GM19025 (cell line): ENCODE measurements at regions not wholly inside any gene's neighbourhood (a gene's known extent, or its start where the extent isn't known, plus 50 kb on each side); places are given as distances from the start of the nearest gene placed in this dataset.

ENCODE experiments used
- ATAC-seq: cut with Tn5 transposase; IDR thresholded peaks from one replicate; pipeline ENCODE4 v1.9.1; 2021; ENCODE audit warnings: mild to moderate bottlenecking, low read depth, moderate library complexity; ENCODE audit not compliant: unreplicated experiment

DNA sequence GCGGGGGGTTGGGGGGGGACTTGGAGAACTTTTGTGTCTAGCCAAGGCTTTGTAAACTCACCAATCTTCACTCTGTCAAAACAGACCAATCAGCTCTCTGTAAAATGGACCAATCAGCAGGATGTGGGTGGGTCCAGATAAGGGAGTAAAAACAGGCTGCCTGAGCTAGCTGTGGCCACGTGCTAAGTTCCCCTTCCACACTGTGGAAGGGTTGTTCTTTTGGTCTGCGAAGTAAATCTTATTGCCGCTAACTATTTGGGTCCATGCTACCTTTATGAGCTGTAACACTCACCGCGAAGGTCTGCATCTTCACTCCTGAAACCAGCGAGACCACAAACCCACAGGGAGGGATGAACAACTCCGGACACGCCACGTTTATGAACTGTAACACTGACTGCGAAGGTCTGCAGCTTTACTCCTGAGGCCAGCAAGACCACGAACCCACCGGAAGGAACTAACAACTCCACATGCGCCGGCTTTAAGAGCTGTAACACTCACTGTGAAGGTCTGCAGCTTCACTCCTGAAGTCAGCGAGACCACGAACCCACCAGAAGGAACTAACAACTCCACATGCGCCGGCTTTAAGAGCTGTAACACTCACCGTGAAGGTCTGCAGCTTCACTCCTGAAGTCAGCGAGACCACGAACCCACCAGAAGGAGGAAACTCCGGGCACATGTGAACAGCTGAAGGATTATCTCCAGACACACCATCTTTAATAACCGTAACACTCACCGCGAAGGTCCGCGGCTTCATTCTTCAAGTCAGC, 186.6 kb downstream of the ID4 start:
- ATAC-seq, result peak; percentile 88

GRCh38 chr6:20024316-20024673, 187.1 kb downstream of the ID4 start:
- no peak for ATAC-seq

- no peak for ATAC-seq
Observed at GRCh38 chr6:20024978-20025377, 187.3 kb downstream of the MBOAT1 start.

DNA sequence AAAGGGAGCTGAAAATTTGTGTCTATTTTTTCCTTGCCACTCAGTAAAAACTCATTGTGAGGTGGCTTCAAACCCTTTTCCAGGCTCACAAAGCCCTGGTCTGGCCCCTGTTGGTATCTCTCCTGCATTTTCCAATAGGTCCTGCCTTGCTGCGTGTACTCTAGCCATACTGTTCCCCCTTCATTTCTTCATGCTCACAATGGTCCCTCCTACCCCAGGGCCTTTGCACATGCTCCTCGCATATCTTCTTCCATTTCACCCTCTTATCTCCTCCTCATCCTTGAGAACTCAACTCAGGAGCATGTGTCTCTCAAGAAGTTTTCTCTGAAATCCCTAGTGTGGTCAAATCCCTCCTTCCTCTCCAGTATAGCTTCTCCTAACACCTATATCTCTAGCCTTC, 186.6 kb downstream of the MBOAT1 start:
- no peak for ATAC-seq

DNA sequence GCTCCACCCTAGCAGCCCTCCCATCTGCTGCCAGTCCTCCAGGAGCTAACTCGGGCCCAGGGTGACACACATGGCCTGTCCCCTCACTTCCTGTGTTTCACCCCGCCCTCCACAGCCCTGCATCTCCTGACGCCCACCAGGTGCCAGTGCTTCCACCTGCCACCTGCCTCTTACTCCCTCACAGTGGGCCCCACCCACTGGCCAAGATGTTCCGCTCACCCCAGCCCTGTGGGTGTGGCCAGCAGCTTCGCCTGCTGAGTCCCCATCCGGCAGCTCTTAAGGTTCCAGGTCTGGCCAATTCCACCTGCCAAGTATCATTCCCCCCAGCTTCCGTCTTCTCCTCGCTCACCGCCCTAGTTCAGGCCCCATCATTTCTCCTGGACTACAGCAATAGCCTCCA, 184.1 kb downstream of the MBOAT1 start:
- no peak for ATAC-seq

DNA sequence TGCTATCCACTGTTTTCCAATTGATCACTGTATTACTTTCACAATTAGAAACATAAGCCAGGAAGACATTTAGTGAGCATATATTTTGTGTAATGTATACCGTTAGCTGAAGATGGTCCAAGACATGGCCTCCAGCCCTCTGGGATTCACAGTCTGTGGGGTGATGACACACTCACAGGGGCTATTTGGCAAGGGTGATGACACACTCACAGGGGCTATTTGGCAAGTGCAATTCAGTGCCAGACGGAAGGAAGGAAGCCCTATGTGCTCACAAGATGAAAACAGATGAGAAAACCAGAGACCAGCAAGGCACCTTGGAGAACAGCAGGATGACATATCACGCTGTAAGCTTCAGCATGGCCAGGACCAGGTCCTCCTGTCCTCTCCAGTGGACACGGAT, 183.7 kb downstream of the MBOAT1 start:
- ATAC-seq, result no peak

DNA sequence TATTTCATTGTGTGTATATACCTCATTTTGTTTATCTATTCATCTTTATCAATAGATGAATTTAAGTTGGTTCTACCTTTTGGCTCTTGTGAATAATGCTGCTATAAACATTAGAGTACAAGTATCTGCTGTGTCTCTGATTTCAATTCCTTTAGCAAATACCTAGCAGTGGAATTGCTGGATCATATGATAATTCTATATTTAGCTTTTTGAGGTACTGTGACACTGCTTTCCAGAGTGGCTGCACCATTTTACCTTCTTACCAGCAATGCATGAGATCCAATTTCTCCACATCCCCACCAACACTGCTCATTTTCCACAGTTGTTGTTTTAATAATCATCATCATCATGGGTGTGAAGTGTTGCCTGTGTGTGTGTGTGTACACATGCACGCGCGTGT, 182.3 kb downstream of the MBOAT1 start:
- no peak for ATAC-seq

GRCh38 chr6:20031342-20031741, 180.9 kb downstream of the MBOAT1 start:
- ATAC-seq, result no peak

GRCh38 chr6:20033697-20034407, 178.4 kb downstream of the MBOAT1 start:
- ATAC-seq, result no peak

DNA sequence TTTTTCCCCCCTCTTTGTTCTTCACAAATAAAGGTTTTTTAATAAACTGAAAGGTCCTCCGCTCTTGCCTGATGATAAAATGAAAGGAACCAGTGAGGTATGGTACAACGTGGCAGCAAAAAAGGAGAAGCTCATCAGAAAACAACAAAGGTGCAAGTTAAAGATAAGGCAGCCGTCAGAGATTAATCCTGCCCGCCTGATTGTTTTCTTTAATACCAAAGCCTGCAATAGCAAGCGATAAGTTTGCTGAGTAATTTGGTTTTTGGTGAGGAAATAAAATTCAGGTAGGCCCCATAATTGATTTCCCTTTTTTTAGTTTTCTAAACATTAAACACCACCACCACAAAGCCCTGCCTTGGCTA, 177.9 kb downstream of the MBOAT1 start:
- no peak for ATAC-seq

- ATAC-seq, result no peak
Observed at GRCh38 chr6:20036141-20036677, 176.1 kb downstream of the MBOAT1 start.

DNA sequence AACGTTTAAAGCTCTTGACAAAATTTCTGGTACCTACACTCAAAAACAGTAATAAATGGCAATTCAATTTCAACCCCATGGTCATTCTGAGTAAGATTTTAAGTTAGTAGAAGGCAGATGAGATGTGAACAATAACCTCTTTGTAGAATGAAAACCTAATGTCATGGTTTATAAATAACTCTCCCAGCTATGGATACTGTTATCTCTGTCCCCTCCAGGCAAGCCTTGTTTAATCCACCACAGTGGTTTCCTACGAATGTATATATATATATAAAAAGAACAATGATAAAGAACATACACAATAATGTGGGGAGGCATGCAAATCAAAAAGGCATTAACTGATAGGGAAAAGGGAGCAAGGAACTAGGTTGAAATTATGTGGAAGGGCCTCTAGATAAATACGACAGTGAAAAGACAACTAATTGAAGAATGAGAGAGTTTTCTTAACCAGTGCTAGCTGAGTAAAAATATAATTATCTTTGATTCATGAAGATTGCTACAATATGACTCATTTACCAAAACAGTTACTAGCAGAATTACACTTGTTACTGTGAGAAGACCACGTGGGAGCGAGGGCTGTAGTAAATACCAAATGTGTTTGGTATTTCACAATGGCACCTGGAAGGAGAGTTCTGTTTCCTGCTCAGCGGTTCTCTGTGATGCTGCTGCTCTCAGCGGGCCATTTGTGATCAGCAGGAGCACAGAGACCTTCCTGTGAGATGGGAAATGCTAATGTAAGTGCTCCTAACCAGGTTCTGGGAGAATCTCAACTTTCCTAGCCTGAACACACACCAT, 173.7 kb downstream of the MBOAT1 start:
- no peak for ATAC-seq

DNA sequence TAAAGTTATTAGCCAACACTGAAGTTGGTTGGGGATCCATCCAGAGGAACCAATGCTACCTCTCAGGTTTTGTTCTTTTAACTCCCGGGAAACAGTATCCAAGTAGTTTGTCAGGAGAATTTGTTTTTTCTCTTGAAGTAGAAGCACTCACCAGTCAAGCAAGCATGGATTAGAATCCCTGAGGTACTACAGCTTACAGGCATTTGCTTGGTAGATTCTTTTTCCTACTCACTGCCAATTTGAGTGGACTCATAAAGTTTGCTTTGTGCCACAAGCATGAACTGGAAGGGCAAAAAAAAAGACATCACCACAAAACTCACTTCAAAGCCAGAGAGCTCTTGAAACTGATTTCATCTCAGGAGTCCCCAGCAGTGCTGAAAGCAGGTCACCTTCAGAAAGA, 167.4 kb downstream of the MBOAT1 start:
- no peak for ATAC-seq
